GM19324 (cell line): ENCODE measurements at regions not wholly inside any gene's neighbourhood (a gene's known extent, or its start where the extent isn't known, plus 50 kb on each side); places are given as distances from the start of the nearest gene placed in this dataset.

Experiments
- ATAC-seq: cut with Tn5 transposase; IDR thresholded peaks from one replicate; pipeline ENCODE4 v1.9.1; 2021; ENCODE audit warnings: mild to moderate bottlenecking, moderate library complexity; ENCODE audit not compliant: unreplicated experiment, low FRiP score

GRCh38 chr4:100086766-100087431, 103.4 kb downstream of the DDIT4L start:
- ATAC-seq, result no peak

GRCh38 chr4:100084892-100085291, 105.4 kb downstream of the DDIT4L start:
- no peak for ATAC-seq

DNA sequence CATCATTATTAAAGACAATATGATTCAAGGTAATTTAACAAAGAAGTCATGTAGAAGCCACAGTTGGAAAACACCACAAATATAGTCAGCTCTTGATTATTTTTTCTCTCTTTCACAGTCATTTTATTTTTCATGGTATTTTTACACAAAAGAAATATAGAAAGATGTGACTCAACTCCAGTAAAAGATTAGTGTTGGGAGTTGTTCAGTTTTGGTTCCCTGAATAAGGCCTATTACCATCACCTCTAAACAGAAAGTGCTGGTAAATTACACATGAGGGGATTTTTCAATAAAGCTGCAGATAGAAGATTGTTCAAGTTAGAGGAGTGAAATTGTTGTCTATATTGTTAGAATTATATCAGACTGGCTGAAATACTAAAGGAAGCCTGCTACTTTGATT, 107.0 kb downstream of the DDIT4L start:
- ATAC-seq, result no peak

DNA sequence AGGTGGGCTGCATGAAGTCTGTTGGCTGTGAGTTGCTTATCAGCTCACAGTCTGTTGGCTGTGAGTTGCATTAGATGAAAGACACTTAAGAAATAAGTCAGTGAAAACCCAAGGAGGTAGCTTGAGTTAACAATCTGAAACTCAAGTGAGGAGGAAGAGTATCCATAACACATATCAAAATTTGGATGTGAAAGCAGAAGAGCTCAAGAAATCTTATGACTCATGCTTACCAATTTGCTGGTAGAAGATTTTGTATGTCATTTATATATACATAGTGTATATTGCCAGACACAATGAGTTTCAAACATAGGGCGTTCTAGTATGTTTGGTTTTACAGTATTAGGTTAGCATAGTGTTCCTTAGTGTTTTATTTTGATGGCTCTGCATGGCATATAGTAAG, 107.4 kb downstream of the DDIT4L start:
- ATAC-seq, result no peak

GRCh38 chr4:100081491-100081890, 108.8 kb downstream of the DDIT4L start:
- ATAC-seq, result no peak

DNA sequence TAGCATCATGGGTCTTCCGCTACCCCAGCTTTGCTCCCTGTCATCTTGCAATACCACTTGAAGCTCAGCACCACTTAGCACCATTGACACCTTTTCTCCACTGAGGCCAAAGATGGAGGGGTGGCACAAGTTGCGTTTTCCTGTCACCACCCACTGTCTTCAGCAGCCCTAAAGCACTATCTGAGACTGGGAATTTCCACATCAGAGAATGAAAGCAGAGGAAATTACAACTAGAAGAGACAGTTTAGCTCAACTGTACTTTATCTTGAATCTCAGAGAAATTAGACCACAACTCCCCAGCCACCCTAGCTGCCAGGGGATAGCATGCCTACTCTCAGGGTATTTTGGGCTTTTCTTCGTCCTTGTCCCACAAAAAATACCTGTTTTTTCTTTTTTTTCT, 111.0 kb downstream of the DDIT4L start:
- no peak for ATAC-seq

- no peak for ATAC-seq
These were observed 113.5 kb downstream of the DDIT4L start for GRCh38 chr4:100076753-100077152.

- no peak for ATAC-seq
These were observed 114.6 kb downstream of the DDIT4L start for GRCh38 chr4:100075486-100076270.

DNA sequence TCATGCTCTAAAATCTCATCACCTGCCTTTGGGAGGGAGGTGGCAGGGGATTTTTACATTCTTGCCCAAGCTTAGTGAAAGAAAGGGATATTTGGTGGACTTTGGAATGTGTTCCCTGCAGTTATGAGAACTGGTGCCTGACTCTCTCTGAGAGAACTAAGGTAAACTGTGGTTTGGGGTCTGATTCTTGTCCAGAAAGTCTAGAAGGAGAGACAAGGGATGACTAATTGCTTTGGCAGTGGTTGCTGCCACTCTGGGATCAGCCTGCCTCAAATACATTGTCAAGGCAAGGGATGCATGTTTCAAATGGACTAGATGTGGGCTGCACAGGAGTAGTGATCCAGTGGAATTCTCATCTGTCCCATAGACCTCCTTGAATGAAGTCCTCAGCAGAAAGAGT, 115.2 kb downstream of the DDIT4L start:
- no peak for ATAC-seq

GRCh38 chr4:100071506-100071905, 118.8 kb downstream of the DDIT4L start:
- no peak for ATAC-seq

DNA sequence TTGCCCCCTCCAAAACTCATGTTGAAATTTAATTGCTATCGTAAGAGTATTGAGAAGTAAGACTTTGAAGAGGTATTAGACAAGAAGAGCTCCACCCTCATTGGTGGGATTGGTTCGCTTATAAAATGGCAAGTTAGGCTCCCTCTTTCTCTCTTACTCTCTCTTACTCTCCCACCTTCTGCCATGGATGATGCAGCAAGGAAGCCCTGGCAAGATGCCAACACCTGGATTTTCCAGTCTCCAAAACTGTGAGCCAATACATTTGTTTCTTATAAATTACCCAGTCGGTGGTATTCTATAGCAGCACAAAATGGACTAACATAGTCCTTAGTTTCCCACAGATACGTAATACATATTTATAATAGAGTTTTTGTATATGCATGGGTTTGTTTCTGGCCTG, 119.4 kb downstream of the DDIT4L start:
- ATAC-seq, result no peak

DNA sequence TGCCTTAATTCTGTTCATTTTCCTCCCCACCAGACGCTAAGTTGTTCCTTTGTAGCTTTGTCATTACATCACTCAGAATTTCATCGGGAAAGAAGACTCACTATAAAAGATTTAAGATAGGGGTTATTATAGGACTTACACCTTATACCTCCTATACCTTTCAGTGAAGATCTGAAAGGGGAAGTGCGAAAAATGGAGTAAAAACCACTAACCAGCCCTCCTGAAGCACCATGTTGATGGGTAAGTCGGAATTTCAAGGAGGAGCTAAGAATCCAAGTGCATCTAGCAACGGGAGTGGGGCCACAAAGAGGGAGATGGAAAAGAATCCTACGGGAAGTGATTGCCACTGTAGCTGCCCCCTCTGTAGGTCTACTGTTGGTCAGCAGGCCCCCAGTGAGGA, 119.1 kb upstream of the H2AZ1 start:
- ATAC-seq, result no peak

DNA sequence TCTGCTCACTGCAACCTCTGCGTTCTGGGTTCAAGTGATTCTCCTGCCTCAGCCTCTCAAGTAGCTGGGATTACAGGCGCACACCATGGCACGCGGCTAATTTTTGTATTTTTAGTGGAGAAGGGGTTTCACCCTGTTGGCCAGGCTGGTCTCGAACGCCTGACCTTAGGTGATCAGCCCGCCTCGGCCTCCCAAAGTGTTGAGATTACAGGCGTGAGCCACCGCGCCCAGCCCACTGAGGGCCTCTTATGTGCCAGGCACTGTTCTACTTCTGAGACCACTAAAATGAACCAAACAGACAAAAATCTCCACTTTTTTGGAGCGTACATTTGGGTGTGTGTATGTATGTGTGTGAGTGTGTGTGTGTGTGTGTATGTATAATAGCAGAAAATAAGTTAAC, 117.2 kb upstream of the H2AZ1 start:
- ATAC-seq, result no peak

GRCh38 chr4:100063355-100063754, 113.3 kb upstream of the H2AZ1 start:
- no peak for ATAC-seq

DNA sequence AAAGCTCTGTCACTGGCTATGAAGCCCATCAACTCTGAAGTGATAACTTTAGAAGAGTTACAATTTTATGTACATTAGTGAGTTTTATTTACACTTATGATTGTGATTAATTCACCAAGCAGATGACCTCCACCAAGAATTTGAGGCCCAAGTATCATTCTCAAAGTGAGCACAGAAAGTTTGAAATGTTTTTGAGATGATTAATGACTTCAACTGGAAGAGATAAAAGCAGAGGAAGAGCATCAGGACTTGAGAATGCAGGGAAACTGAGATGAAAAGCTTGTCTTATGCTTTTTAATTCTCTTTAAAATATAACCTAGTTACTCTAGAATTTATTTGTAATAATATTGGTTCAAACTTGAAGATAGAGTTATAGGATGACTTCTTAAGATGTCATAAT, 112.8 kb upstream of the H2AZ1 start:
- no peak for ATAC-seq

DNA sequence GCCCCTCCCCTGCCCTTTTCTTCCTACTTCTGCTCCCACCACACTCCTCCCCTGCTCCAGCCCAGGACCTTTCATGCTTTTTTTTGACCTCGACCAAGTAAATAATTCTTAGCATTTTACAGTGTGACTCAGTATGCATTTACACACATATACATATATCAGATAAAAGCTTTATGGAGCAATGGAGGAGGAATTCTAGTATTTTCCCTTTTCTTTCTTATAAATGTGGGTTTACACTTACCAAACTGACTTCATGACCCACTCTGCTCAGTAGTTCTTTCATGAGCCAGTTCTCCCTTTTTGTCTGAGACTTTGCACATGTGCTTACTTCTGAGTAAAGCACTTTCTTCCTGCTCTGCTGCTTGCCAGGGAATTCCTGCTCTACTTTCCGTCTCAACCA, 111.8 kb upstream of the H2AZ1 start:
- no peak for ATAC-seq

GRCh38 chr4:100060765-100061416, 110.8 kb upstream of the H2AZ1 start:
- peak; percentile 44 for ATAC-seq

DNA sequence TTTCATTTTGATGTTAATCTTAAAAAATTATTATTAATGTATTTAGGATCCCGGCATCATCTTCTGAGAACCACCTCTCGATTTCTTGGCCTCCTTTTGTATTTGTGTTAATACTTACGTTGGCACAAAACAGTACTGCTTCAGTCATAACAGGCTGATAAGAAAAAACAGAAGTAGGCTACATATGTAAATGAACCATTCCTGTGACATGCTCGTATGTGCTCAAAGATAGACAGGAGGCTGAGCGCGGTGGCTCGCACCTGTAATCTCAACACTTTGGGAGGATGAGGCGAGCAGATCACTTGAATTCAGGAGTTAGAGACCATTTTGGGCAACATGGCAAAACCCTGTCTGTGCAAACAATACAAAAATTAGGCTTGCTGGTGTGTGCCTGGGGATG, 109.4 kb upstream of the H2AZ1 start:
- ATAC-seq, result no peak

DNA sequence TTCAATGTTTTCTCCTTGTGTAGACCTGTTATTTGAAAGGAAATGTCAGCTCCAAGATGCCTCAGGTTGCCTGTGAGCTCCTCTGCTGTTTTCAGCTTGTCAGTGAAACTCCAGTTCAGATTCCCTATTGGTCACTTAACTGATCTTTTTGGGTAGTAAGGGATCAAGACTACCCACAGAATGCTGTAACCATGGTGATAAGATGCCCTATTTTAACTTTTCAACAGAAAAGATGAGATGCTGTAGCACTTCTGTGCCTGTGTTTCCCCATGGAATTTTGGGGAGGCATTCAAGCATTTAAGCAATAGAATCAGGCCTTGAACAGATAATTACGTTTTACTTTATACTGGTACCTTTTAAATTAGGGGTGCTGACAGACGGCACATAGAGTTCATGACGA, 106.6 kb upstream of the H2AZ1 start:
- ATAC-seq, result no peak

DNA sequence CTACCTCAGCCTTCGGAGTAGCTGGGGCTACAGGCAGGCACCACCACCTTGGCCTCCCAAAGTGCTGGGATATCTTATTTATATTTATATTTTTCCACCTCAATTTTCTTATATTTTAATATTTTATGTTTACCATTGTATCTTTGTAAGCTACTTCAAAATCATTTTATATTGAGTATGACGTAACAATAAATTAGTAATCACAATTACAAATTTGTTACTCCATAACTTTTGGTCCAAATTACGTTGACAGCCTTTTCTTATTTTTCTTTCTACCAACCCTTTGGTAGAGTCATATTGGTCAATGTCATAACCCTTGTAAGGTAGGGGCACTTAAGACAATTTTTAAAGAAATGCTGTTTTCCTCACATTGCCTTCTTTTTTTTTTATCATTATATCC, 104.0 kb upstream of the H2AZ1 start:
- no peak for ATAC-seq

DNA sequence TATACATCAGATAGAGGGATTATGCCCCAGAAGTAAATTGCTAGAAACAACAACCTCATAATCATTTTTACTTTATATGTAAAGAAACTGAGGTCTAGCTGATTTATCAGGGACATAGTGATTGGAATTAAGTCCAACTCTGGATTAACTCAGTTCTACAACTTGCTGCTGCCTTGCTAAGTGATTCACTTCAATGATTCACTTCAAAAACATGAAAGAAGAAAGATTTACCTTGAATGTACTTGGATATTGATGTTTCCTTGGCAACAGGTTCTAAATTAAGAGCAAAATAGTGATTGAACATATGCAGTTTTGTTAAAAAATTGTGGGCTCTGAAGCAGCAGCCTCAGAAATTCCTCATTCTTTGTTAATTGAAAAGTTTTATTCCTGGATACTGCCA, 99.8 kb upstream of the H2AZ1 start:
- ATAC-seq, result no peak

DNA sequence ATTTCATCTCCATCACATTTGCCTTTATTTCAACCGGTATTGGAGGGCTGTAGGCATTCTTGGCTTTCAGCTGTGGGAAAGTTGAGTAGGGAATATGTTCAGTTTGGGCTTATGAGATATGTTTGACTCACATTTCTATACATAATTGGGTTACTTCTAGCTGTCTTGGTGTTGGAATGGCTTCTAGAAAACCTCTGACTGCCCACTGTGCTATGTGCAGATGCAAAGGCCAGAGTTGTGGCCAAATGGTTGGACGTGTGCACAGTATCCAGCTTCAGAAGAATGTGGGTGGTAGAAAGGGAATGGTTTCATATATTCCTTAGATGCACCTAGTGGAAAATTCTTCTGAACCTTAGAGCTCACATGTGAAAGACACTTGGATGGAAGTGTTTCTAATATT, 92.6 kb upstream of the H2AZ1 start:
- ATAC-seq, result no peak
